Right lobe of liver (tissue), 6 donors: ENCODE measurements at regions not wholly inside any gene's neighbourhood (a gene's known extent, or its start where the extent isn't known, plus 50 kb on each side); places are given as distances from the start of the nearest gene placed in this dataset.

Experiments used
- ATAC-seq, 4 donors: fragments of 200-7000 bp; cut with Tn5 transposase; one replicate each; pipeline ENCODE4 v1.9.1; 2020; ENCODE audit warnings: mild to moderate bottlenecking in 4 of 4, moderate library complexity in 4 of 4
- DNase-seq, 3 donors: peaks; one replicate each; pipeline ENCODE4 v3.0.0-alpha.2; 2020
- H3K27ac ChIP-seq, 3 donors: fragments of 200-600 bp; one replicate each; pipeline ENCODE4 v1.8.0; 2022
- H3K27me3 ChIP-seq, 2 donors: fragments of 200-600 bp; one replicate each; pipeline ENCODE4 v1.8.0; 2022
- H3K36me3 ChIP-seq, 4 donors: fragments of 200-600 bp; sonication (generic) in 1 of 4; one replicate each; pipeline versions ENCODE4 v1.5.1 to v1.8.0; 2017 to 2022; ENCODE audit warnings: control low read depth in 1 of 4
- H3K4me1 ChIP-seq, 4 donors: fragments of 200-600 bp; sonication (generic) in 1 of 4; one replicate each; pipeline versions ENCODE4 v1.5.1 to v1.8.0; 2017 to 2022; ENCODE audit warnings: control low read depth in 1 of 4
- H3K4me3 ChIP-seq, 3 donors: fragments of 200-600 bp; one replicate each; pipeline ENCODE4 v1.8.0; 2022
- H3K9me3 ChIP-seq, 4 donors: fragments of 200-600 bp; sonication (generic) in 1 of 4; one replicate each; pipeline versions ENCODE4 v1.5.1 to v1.8.0; 2017 to 2022; ENCODE audit warnings: control low read depth in 1 of 4
- POLR2A ChIP-seq: fragments of 450-650 bp; IDR thresholded peaks from one replicate; pipeline ENCODE4 v1.6.1; 2017; ENCODE audit warnings: antibody characterized with exemption, mild to moderate bottlenecking
- WGBS: methylation state at CpG from one replicate; pipeline ENCODE4 v1.1.6; 2018; ENCODE audit warnings: low coverage, low lambda C conversion rate; ENCODE audit not compliant: insufficient coverage; ENCODE audit errors: missing lambda C conversion rate; 5-methylcytosine and 5-hydroxymethylcytosine counted together
- intact Hi-C, 2 donors: fragments of 100-400 bp; cut with DNase I; formaldehyde crosslinking; loops; one replicate each; pipeline versions ENCODE4 v1.11.2 to v1.14.1; 2022
- TF ChIP-seq, protein P1 (sequence below), 4 donors: fragments of 200-600 bp in 3 of 4; fragments of 450-650 bp in 1 of 4; IDR thresholded peaks; one replicate each; pipeline versions ENCODE4 v1.5.1 to v1.8.0; 2016 to 2022; ENCODE audit warnings: antibody characterized with exemption in 4 of 4, mild to moderate bottlenecking in 2 of 4
- donor health status: DM: no; HTN: yes; CAD: no.
- donor health status: DM: no; HTN: no; CAD: no.
- donor health status: DM: no; HTN: no; CAD: no.
- donor health status: DM: no; HTN: yes; CAD: no.
- donor health status: DM: no; HTN: yes; CAD: no.

DNA sequence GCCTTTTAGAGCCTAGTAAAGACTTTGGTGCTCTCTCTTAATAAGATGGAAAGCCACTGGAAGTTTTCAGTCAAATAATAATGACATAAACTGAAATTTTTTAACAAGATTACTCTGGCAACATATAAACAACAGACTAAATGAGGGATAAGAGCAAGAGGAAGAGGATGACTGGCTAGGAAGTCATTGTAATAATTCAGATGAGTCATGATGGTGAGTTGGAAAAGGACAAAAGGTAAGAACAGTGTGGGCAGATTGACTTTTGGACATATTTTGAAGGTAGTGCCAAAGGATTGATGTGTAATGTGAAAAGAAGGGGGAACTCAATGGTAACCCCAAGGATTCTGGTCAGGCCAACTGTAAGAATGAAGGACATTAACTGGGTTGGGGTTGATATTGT, 310.3 kb downstream of the NOL4 start:
- DNase-seq (no peak), ATAC-seq (no peak)
- H3K4me3 ChIP-seq, result no peak overlapping the region
- H3K27me3 ChIP-seq, result no peaks in the 10 kb centered on the region
- no peaks in the 10 kb centered on the region for H3K36me3 ChIP-seq
- no peaks in the 10 kb centered on the region for H3K9me3 ChIP-seq
- no peak overlapping the region for H3K27ac ChIP-seq
- intact Hi-C loops, result no loop called here
- TF ChIP-seq, protein P1, sequence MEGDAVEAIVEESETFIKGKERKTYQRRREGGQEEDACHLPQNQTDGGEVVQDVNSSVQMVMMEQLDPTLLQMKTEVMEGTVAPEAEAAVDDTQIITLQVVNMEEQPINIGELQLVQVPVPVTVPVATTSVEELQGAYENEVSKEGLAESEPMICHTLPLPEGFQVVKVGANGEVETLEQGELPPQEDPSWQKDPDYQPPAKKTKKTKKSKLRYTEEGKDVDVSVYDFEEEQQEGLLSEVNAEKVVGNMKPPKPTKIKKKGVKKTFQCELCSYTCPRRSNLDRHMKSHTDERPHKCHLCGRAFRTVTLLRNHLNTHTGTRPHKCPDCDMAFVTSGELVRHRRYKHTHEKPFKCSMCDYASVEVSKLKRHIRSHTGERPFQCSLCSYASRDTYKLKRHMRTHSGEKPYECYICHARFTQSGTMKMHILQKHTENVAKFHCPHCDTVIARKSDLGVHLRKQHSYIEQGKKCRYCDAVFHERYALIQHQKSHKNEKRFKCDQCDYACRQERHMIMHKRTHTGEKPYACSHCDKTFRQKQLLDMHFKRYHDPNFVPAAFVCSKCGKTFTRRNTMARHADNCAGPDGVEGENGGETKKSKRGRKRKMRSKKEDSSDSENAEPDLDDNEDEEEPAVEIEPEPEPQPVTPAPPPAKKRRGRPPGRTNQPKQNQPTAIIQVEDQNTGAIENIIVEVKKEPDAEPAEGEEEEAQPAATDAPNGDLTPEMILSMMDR (IDR thresholded peaks at IDR 0.05), result no peak
- no peak for TF ChIP-seq POLR2A
- H3K4me1 ChIP-seq, result no peaks in the 10 kb centered on the region

DNA sequence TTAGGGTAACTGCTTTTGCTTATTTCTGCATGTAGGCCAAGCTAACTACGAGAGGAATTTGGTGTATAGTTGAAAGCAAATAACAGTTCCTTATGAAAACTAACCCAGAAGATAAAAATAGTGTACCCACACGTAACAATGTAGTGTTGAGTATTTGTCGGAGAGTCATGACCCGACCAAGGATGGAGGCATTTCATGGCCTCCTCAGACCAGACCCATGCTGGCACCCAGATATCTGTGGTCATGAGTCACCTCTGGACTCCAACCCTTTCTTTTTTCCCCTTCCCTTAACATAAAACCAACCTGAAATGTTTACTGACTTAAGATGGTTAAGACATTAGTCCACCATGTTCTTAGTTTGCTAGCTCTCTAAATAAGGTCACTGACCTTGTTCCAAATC, 318.7 kb downstream of the NOL4 start:
- no peak for DNase-seq
- Histone ChIP-seq H3K4me3 (no peak overlapping the region), H3K27ac (no peak overlapping the region), H3K36me3 (no peaks in the 10 kb centered on the region), H3K9me3 (no peaks in the 10 kb centered on the region), H3K27me3 (no peaks in the 10 kb centered on the region), H3K4me1 (no peaks in the 10 kb centered on the region)
- ATAC-seq, result no peak
- WGBS, result 82% methylated on average over 4 of the region's 4 CpGs
- TF ChIP-seq POLR2A, result no peak
- TF ChIP-seq, protein P1 (IDR thresholded peaks at IDR 0.05), result no peak
- intact Hi-C loops, result no loop called here

DNA sequence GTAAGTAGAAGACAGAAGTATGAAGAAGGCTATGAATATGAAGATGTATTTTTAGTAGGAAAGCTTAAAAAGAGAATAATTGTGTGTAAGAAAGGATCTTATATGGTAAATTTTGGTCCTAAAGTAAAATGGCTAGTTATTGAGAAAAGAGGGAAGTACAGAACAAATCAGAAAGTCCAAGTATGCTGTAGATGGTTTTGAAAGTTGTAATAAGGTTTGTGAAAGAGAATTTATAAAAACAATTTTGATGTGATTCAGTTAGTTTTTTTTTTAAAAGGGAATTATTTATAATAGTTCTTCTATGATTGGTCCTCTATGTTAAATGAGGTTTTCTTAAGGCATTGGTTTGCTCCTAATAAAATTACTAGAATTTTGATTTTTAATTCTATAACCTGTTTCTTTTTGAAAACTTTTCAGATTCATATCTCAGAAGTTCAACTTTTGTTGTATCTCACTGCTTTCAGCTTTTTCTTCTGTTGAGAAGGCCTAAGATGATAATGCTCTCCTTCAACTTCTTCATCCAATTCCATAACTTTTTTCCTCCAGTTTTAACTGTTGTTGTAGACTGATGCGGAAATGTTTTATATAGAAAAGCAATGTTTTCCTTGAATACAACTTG, 322.7 kb downstream of the NOL4 start:
- TF ChIP-seq, protein P1 (IDR thresholded peaks at IDR 0.05), result no peak
- no peak for TF ChIP-seq POLR2A
- no peak overlapping the region for H3K27ac ChIP-seq
- no peak for DNase-seq
- no peak overlapping the region for H3K4me3 ChIP-seq
- H3K9me3 ChIP-seq, result no peaks in the 10 kb centered on the region
- H3K4me1 ChIP-seq, result no peaks in the 10 kb centered on the region
- ATAC-seq, result no peak
- no peaks in the 10 kb centered on the region for H3K36me3 ChIP-seq
- 70% methylated on average over 1 of the region's 1 CpG for WGBS
- intact Hi-C loops, result no loop called here
- H3K27me3 ChIP-seq, result no peaks in the 10 kb centered on the region

DNA sequence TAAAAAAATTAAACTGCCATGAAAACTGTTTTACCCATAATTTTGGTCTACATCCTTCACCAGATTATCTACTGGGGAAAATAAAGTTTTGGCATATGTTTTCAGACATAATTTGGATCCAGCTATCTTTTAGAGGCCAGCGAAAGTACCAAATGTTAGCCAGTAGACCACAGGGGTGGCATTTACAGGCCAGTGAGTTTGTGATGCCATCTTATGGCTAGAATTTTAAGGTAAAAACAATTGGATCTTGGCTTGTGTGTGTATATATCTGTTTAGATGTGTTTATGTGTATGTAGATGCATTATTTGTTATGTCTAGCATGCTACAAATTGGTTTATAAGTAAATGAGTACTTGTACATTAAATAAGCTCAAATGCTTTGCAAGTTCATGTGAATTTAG, 322.6 kb downstream of the ASXL3 start:
- WGBS, result 77% methylated on average over 1 of the region's 1 CpG
- intact Hi-C loops, result no loop called here

More for the DNA sequence above, 322.6 kb downstream of the ASXL3 start:
- ATAC-seq (peak; percentile 53 to 64 (median 55)), DNase-seq (no peak)
- no peak overlapping the region for H3K4me3 ChIP-seq
- no peaks in the 10 kb centered on the region for H3K9me3 ChIP-seq
- no peaks in the 10 kb centered on the region for H3K36me3 ChIP-seq
- no peaks in the 10 kb centered on the region for H3K27me3 ChIP-seq
- TF ChIP-seq, protein P1 (IDR thresholded peaks at IDR 0.05), result peak in 3 of 4 donors; percentile 22 to 34 (median 25)
- TF ChIP-seq POLR2A, result no peak
- no peaks in the 10 kb centered on the region for H3K4me1 ChIP-seq
- no peak overlapping the region for H3K27ac ChIP-seq
